HCT116 (cell line): ENCODE measurements at regions not wholly inside any gene's neighbourhood (a gene's known extent, or its start where the extent isn't known, plus 50 kb on each side); places are given as distances from the start of the nearest gene placed in this dataset.

Experiments
- ATAC-seq: fragments of 200-7000 bp; cut with Tn5 transposase; 2 replicates; pipeline ENCODE4 v1.9.1; 2020; ENCODE audit warnings: mild to moderate bottlenecking, moderate library complexity
- BruUV-seq: library from RNA; stranded (reverse); fragments of 400-500 nt; replicated peaks from 2 replicates; lab custom pipeline; 2021; lab: Mats Ljungman, UMichigan
- CTCF ChIA-PET: fragments of 300-600 bp; sonication (Branson Sonifier 250); formaldehyde crosslinking; loops from one replicate; lab custom pipeline; 2021; ENCODE audit warnings: antibody characterized with exemption; lab: Charles Lee
- POLR2A ChIA-PET: fragments of 300-600, 350-600 bp; sonication (Branson Sonifier 250); formaldehyde crosslinking; loops from one replicate; lab custom pipeline; 2021; ENCODE audit warnings: antibody characterized with exemption; lab: Charles Lee
- RAD21 ChIA-PET, 2 experiments: fragments of 300-600 bp; sonication (Branson Sonifier 250); formaldehyde crosslinking; loops; one replicate each; lab custom pipeline; 2023; ENCODE audit warnings: low total read pairs in 2 of 2; ENCODE audit not compliant: uncharacterized antibody in 2 of 2, unreplicated experiment in 2 of 2, low non-redundant PET in 1 of 2; lab: Charles Lee
- DNase-seq: peaks from one replicate; pipeline ENCODE4 v3.0.0-alpha.2; 2010; ENCODE audit warnings: low read depth, low spot score
- H2AFZ ChIP-seq: fragments of 200-600 bp; shearing (Covaris generic), sonication (generic); 2 replicates; pipeline ENCODE4 v1.6.1; 2017; ENCODE audit warnings: low read depth, mixed run types, mixed read lengths, antibody characterized with exemption, low read length; ENCODE audit not compliant: poor library complexity, severe bottlenecking
- H3K27ac ChIP-seq: 2 replicates; pipeline ENCODE4 v1.5.1; 2012; ENCODE audit warnings: low read depth, low read length
- H3K27me3 ChIP-seq: fragments of 200-600 bp; sonication (generic); 2 replicates; pipeline ENCODE4 v1.6.1; 2016; ENCODE audit warnings: mixed run types, low read length, mixed read lengths; ENCODE audit not compliant: insufficient read depth
- H3K36me3 ChIP-seq, 2 experiments: fragments of 200-500 bp in 1 of 2; fragments of 200-600 bp in 1 of 2; sonication (Bioruptor generic) in 1 of 2; sonication (generic) in 1 of 2; 2 replicates each; pipeline versions ENCODE4 v1.5.1 to v1.6.1; 2014 to 2016; ENCODE audit warnings: low read length in 2 of 2, inconsistent platforms in 1 of 2, mixed read lengths in 1 of 2, mixed run types in 1 of 2; ENCODE audit not compliant: insufficient read depth in 2 of 2, control insufficient read depth in 1 of 2
- H3K4me1 ChIP-seq, 2 experiments: fragments of 200-600 bp in 1 of 2; sonication (generic) in 1 of 2; 2 replicates each; pipeline versions ENCODE4 v1.5.1 to v1.6.1; 2012 to 2017; ENCODE audit warnings: low read length in 2 of 2, inconsistent platforms in 1 of 2, mild to moderate bottlenecking in 1 of 2, mixed read lengths in 1 of 2, mixed run types in 1 of 2, moderate library complexity in 1 of 2; ENCODE audit not compliant: insufficient read depth in 2 of 2, control insufficient read depth in 1 of 2
- H3K4me2 ChIP-seq: fragments of 200-600 bp; sonication (generic); 2 replicates; pipeline ENCODE4 v1.6.1; 2017; ENCODE audit warnings: mixed run types, low read length, mixed read lengths
- H3K4me3 ChIP-seq, 2 experiments: fragments of 200-600 bp in 1 of 2; sonication (generic) in 1 of 2; replicated peaks in 1 of 2; 2 replicates each; pipeline ENCODE4 v1.5.1; 2011 to 2016; ENCODE audit warnings: low read length in 2 of 2, control low read depth in 1 of 2, low read depth in 1 of 2, mild to moderate bottlenecking in 1 of 2, mixed read lengths in 1 of 2, mixed run types in 1 of 2
- H3K79me2 ChIP-seq: fragments of 200-600 bp; sonication (generic); 2 replicates; pipeline ENCODE4 v1.6.1; 2017; ENCODE audit warnings: mild to moderate bottlenecking, mixed run types, low read length, moderate library complexity, mixed read lengths; ENCODE audit not compliant: insufficient read depth
- H3K9ac ChIP-seq: fragments of 200-600 bp; sonication (generic); 2 replicates; pipeline ENCODE4 v1.6.1; 2016; ENCODE audit warnings: low read length, mixed read lengths
- H3K9me2 ChIP-seq: fragments of 200-600 bp; sonication (generic), shearing (Covaris generic); 2 replicates; pipeline ENCODE4 v1.6.1; 2017; ENCODE audit warnings: mixed run types, mild to moderate bottlenecking, moderate library complexity; ENCODE audit not compliant: insufficient read depth
- H3K9me3 ChIP-seq, 2 experiments: fragments of 200-500 bp in 1 of 2; fragments of 200-600 bp in 1 of 2; sonication (Bioruptor generic) in 1 of 2; sonication (generic) in 1 of 2; 2 replicates each; pipeline ENCODE4 v1.6.1; 2014 to 2017; ENCODE audit warnings: low read length in 2 of 2, mixed read lengths in 2 of 2, inconsistent platforms in 1 of 2, low read depth in 1 of 2, mild to moderate bottlenecking in 1 of 2, mixed run types in 1 of 2, moderate library complexity in 1 of 2; ENCODE audit not compliant: control insufficient read depth in 1 of 2, insufficient read depth in 1 of 2
- H4K20me1 ChIP-seq: fragments of 200-600 bp; sonication (generic), shearing (Covaris generic); 2 replicates; pipeline ENCODE4 v1.6.1; 2017; ENCODE audit warnings: mixed run types, mild to moderate bottlenecking, moderate library complexity; ENCODE audit not compliant: insufficient read depth
- CBX3 ChIP-seq: IDR thresholded peaks from 2 replicates; pipeline ENCODE4 v1.6.1; 2012; ENCODE audit warnings: low read depth
- CEBPB ChIP-seq: IDR thresholded peaks from 2 replicates; pipeline ENCODE4 v1.6.1; 2012; ENCODE audit warnings: low read depth
- EGR1 ChIP-seq: IDR thresholded peaks from 2 replicates; pipeline ENCODE4 v1.6.1; 2012; ENCODE audit warnings: low read depth
- FOSL1 ChIP-seq: IDR thresholded peaks from 2 replicates; pipeline ENCODE4 v1.6.1; 2012; ENCODE audit warnings: low read depth
- POLR2AphosphoS5 ChIP-seq: IDR thresholded peaks from 2 replicates; pipeline ENCODE4 v1.6.1; 2011; ENCODE audit warnings: mild to moderate bottlenecking, low read depth, low read length, moderate library complexity
- RAD21 ChIP-seq: IDR thresholded peaks from 2 replicates; pipeline ENCODE4 v1.6.1; 2012; ENCODE audit warnings: low read depth, mild to moderate bottlenecking
- SRF ChIP-seq: IDR thresholded peaks from 2 replicates; pipeline ENCODE4 v1.6.1; 2012; ENCODE audit warnings: low read depth
- TCF7L2 ChIP-seq: IDR thresholded peaks from 2 replicates; pipeline ENCODE4 v1.7.0; 2011; ENCODE audit warnings: borderline replicate concordance, inconsistent platforms; ENCODE audit not compliant: insufficient read depth, insufficient read length; ENCODE audit errors: extremely low read depth
- YY1 ChIP-seq: IDR thresholded peaks from 2 replicates; pipeline ENCODE4 v1.6.1; 2011; ENCODE audit warnings: low read length, low read depth, moderate library complexity, mild to moderate bottlenecking; ENCODE audit not compliant: insufficient replicate concordance; ENCODE audit errors: extremely low read depth
- ZFX ChIP-seq: fragments of 450-650 bp; IDR thresholded peaks from 2 replicates; pipeline ENCODE4 v1.6.1; 2017
- intact Hi-C: fragments of 100-400 bp; cut with micrococcal nuclease; formaldehyde crosslinking; loops from 2 replicates; pipeline ENCODE4 v1.10.0; 2022
- TF ChIP-seq, protein P1 (sequence below): IDR thresholded peaks from 2 replicates; pipeline ENCODE4 v1.6.1; 2011; ENCODE audit warnings: mild to moderate bottlenecking, low read length, moderate library complexity; ENCODE audit not compliant: insufficient replicate concordance; ENCODE audit errors: extremely low read depth

GRCh38 chr4:14384824-14385223 is 617.5 kb upstream of the CPEB2 start:
- no peak overlapping the region for H2AFZ ChIP-seq
- intact Hi-C loops = no loop called here
- no peak overlapping the region for H3K9ac ChIP-seq
- H3K27ac ChIP-seq = no peak overlapping the region
- TF ChIP-seq POLR2AphosphoS5 (no peak), ZFX (no peak), CBX3 (no peak), CEBPB (no peak), RAD21 (no peak), FOSL1 (no peak), SRF (no peak), TCF7L2 (no peak), YY1 (no peak), EGR1 (no peak)
- TF ChIP-seq, protein P1, sequence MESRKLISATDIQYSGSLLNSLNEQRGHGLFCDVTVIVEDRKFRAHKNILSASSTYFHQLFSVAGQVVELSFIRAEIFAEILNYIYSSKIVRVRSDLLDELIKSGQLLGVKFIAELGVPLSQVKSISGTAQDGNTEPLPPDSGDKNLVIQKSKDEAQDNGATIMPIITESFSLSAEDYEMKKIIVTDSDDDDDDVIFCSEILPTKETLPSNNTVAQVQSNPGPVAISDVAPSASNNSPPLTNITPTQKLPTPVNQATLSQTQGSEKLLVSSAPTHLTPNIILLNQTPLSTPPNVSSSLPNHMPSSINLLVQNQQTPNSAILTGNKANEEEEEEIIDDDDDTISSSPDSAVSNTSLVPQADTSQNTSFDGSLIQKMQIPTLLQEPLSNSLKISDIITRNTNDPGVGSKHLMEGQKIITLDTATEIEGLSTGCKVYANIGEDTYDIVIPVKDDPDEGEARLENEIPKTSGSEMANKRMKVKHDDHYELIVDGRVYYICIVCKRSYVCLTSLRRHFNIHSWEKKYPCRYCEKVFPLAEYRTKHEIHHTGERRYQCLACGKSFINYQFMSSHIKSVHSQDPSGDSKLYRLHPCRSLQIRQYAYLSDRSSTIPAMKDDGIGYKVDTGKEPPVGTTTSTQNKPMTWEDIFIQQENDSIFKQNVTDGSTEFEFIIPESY = no peak
- no peaks in the 10 kb centered on the region for H3K9me2 ChIP-seq
- H3K79me2 ChIP-seq = no peaks in the 10 kb centered on the region
- BruUV-seq = no TSS peak
- DNase-seq (no peak), ATAC-seq (no peak)
- H3K4me2 ChIP-seq = no peak overlapping the region
- POLR2A ChIA-PET = no interaction called here
- H3K4me3 ChIP-seq = no peak overlapping the region
- no peaks in the 10 kb centered on the region for H3K27me3 ChIP-seq
- no peaks in the 10 kb centered on the region for H3K4me1 ChIP-seq
- H4K20me1 ChIP-seq = no peaks in the 10 kb centered on the region
- no peaks in the 10 kb centered on the region for H3K36me3 ChIP-seq
- RAD21 ChIA-PET = no interaction called here
- CTCF ChIA-PET = no interaction called here
- H3K9me3 ChIP-seq = peaks cover 0 to 30% of the 10 kb centered on the region in 2 experiments; a peak in 2 of 4 replicates
